WTC11 (cell line): ENCODE measurements at regions not wholly inside any gene's neighbourhood (a gene's known extent, or its start where the extent isn't known, plus 50 kb on each side); places are given as distances from the start of the nearest gene placed in this dataset.

Source experiments
- ATAC-seq: fragments of 200-7000 bp; cut with Tn5 transposase; 2 replicates; pipeline ENCODE4 v1.10.0; 2021; ENCODE audit warnings: mild to moderate bottlenecking, moderate library complexity
- CTCF ChIA-PET: fragments of 300-600 bp; sonication (Branson Sonifier 250); formaldehyde crosslinking; loops from one replicate; lab custom pipeline; 2021; ENCODE audit warnings: antibody characterized with exemption; lab: Charles Lee
- POLR2A ChIA-PET: fragments of 350-600 bp; sonication (Branson Sonifier 250); formaldehyde crosslinking; loops from one replicate; lab custom pipeline; 2021; ENCODE audit warnings: antibody characterized with exemption; lab: Charles Lee
- DNase-seq: peaks from one replicate; pipeline ENCODE4 v3.0.0; 2021; ENCODE audit warnings: low spot score
- H3K27ac Mint-ChIP-seq: 2 replicates; pipeline ENCODE4 v1.8.0; 2021; ENCODE audit warnings: mixed read lengths
- H3K27me3 Mint-ChIP-seq: 2 replicates; pipeline ENCODE4 v1.8.0; 2021; ENCODE audit warnings: low read depth, mild to moderate bottlenecking, moderate library complexity, mixed read lengths
- H3K36me3 Mint-ChIP-seq: 2 replicates; pipeline ENCODE4 v1.8.0; 2021; ENCODE audit warnings: mixed read lengths
- H3K4me1 Mint-ChIP-seq: 2 replicates; pipeline ENCODE4 v1.8.0; 2022; ENCODE audit warnings: mixed read lengths
- H3K4me3 Mint-ChIP-seq: 2 replicates; pipeline ENCODE4 v1.8.0; 2021; ENCODE audit warnings: mild to moderate bottlenecking, moderate library complexity, mixed read lengths
- H3K9me3 Mint-ChIP-seq: 2 replicates; pipeline ENCODE4 v1.8.0; 2021; ENCODE audit warnings: mixed read lengths
- AR ChIP-seq: fragments of 250-450 bp; sonication (Bioruptor Pico); IDR thresholded peaks from 2 replicates; pipeline ENCODE4 v1.9.0; 2021; ENCODE audit warnings: mild to moderate bottlenecking
- CBFB ChIP-seq: sonication (generic); formaldehyde crosslinking; IDR thresholded peaks from 2 replicates; pipeline ENCODE4 v1.8.1; 2022; ENCODE audit warnings: mild to moderate bottlenecking, low read depth, missing genetic modification reagents
- E2F1 ChIP-seq: sonication (generic); formaldehyde crosslinking; IDR thresholded peaks from 2 replicates; pipeline ENCODE4 v1.8.0; 2022; ENCODE audit warnings: mild to moderate bottlenecking, missing genetic modification reagents
- EMX1 ChIP-seq: fragments of 250-450 bp; sonication (Bioruptor Pico); IDR thresholded peaks from 2 replicates; pipeline ENCODE4 v1.8.0; 2021; ENCODE audit warnings: mild to moderate bottlenecking
- ETV6 ChIP-seq: sonication (generic); formaldehyde crosslinking; IDR thresholded peaks from 2 replicates; pipeline ENCODE4 v1.8.1; 2022; ENCODE audit warnings: mild to moderate bottlenecking, missing genetic modification reagents
- FOXP1 ChIP-seq: sonication (generic); formaldehyde crosslinking; IDR thresholded peaks from 2 replicates; pipeline ENCODE4 v1.8.0; 2022; ENCODE audit warnings: missing genetic modification reagents, mild to moderate bottlenecking, moderate library complexity, borderline replicate concordance
- HMGXB4 ChIP-seq: sonication (generic); formaldehyde crosslinking; IDR thresholded peaks from 2 replicates; pipeline ENCODE4 v1.8.1; 2023; ENCODE audit warnings: mild to moderate bottlenecking, moderate library complexity, missing genetic modification reagents
- IRF1 ChIP-seq: sonication (generic); formaldehyde crosslinking; IDR thresholded peaks from 2 replicates; pipeline ENCODE4 v1.8.0; 2023; ENCODE audit warnings: missing genetic modification reagents
- IRF2 ChIP-seq: sonication (generic); formaldehyde crosslinking; IDR thresholded peaks from 2 replicates; pipeline ENCODE4 v1.8.0; 2022; ENCODE audit warnings: low read depth, missing genetic modification reagents, borderline replicate concordance
- JAZF1 ChIP-seq: fragments of 250-450 bp; sonication (Bioruptor Pico); IDR thresholded peaks from 2 replicates; pipeline ENCODE4 v1.9.0; 2021; ENCODE audit warnings: moderate library complexity, mild to moderate bottlenecking, inconsistent platforms
- KAT7 ChIP-seq: sonication (generic); formaldehyde crosslinking; IDR thresholded peaks from 2 replicates; pipeline ENCODE4 v1.8.1; 2023; ENCODE audit warnings: missing genetic modification reagents, mild to moderate bottlenecking, borderline replicate concordance
- MAX ChIP-seq: sonication (generic); formaldehyde crosslinking; IDR thresholded peaks from 2 replicates; pipeline ENCODE4 v1.8.0; 2022; ENCODE audit warnings: mild to moderate bottlenecking, missing genetic modification reagents
- MYBL2 ChIP-seq: sonication (generic); formaldehyde crosslinking; IDR thresholded peaks from 2 replicates; pipeline ENCODE4 v1.8.1; 2023; ENCODE audit warnings: mild to moderate bottlenecking, moderate library complexity, missing genetic modification reagents
- NR2C2 ChIP-seq: sonication (generic); formaldehyde crosslinking; IDR thresholded peaks from 2 replicates; pipeline ENCODE4 v1.8.0; 2022; ENCODE audit warnings: mild to moderate bottlenecking, missing genetic modification reagents
- OVOL2 ChIP-seq: fragments of 250-450 bp; sonication (Bioruptor Pico); IDR thresholded peaks from 2 replicates; pipeline ENCODE4 v1.9.0; 2021; ENCODE audit warnings: mild to moderate bottlenecking, borderline replicate concordance
- RELA ChIP-seq: sonication (generic); formaldehyde crosslinking; IDR thresholded peaks from 2 replicates; pipeline ENCODE4 v1.8.1; 2022; ENCODE audit warnings: missing genetic modification reagents, mild to moderate bottlenecking, borderline replicate concordance
- SMAD3 ChIP-seq: sonication (generic); formaldehyde crosslinking; IDR thresholded peaks from 2 replicates; pipeline ENCODE4 v1.8.0; 2022; ENCODE audit warnings: missing genetic modification reagents, mild to moderate bottlenecking, borderline replicate concordance
- SMAD4 ChIP-seq: sonication (generic); formaldehyde crosslinking; IDR thresholded peaks from 2 replicates; pipeline ENCODE4 v1.8.0; 2022; ENCODE audit warnings: mild to moderate bottlenecking, missing genetic modification reagents
- ZBTB43 ChIP-seq: sonication (generic); formaldehyde crosslinking; IDR thresholded peaks from 2 replicates; pipeline ENCODE4 v1.8.1; 2023; ENCODE audit warnings: mild to moderate bottlenecking, missing genetic modification reagents
- ZNF423 ChIP-seq: fragments of 250-450 bp; sonication (Bioruptor Pico); IDR thresholded peaks from 2 replicates; pipeline ENCODE4 v2.1.2; 2022; ENCODE audit warnings: mild to moderate bottlenecking, moderate library complexity
- ZNF532 ChIP-seq: fragments of 250-450 bp; sonication (Bioruptor Pico); IDR thresholded peaks from 2 replicates; pipeline ENCODE4 v1.9.0; 2021; ENCODE audit warnings: mild to moderate bottlenecking, borderline replicate concordance
- ZSCAN18 ChIP-seq: fragments of 250-450 bp; sonication (Bioruptor Pico); IDR thresholded peaks from 2 replicates; pipeline ENCODE4 v2.1.2; 2022; ENCODE audit warnings: mild to moderate bottlenecking, moderate library complexity

GRCh38 chr17:33753452-33753851 is 460.4 kb upstream of the ASIC2 start:
- Mint-ChIP-seq H3K36me3 (peaks cover 10% of the 10 kb centered on the region), H3K4me3 (no peak overlapping the region), H3K9me3 (peaks cover 27% of the 10 kb centered on the region), H3K27me3 (peaks cover 86% of the 10 kb centered on the region), H3K4me1 (peaks cover 38% of the 10 kb centered on the region), H3K27ac (no peak overlapping the region)
- TF ChIP-seq FOXP1 (CRISPR knock-in tag) (no peak), IRF1 (CRISPR knock-in tag) (no peak), OVOL2 (CRISPR knock-in tag) (no peak), EMX1 (no peak), ETV6 (CRISPR knock-in tag) (no peak), SMAD4 (CRISPR knock-in tag) (no peak), MAX (CRISPR knock-in tag) (no peak), ZNF532 (CRISPR knock-in tag) (no peak), CBFB (CRISPR knock-in tag) (no peak), MYBL2 (no peak), IRF2 (CRISPR knock-in tag) (no peak)
- no peak for ATAC-seq
- POLR2A ChIA-PET = no interaction called here
- no peak for DNase-seq
- CTCF ChIA-PET = interaction anchor here (1.0 kb wide), 1 partner anchor 119 kb away, joined by 3 read pairs; no protein-coding TSS in a partner anchor

- peaks cover 31% of the 10 kb centered on the region for H3K9me3 Mint-ChIP-seq
- no peak overlapping the region for H3K27ac Mint-ChIP-seq
- H3K27me3 Mint-ChIP-seq = peaks cover 62% of the 10 kb centered on the region
- ChIA-PET POLR2A (no interaction called here), CTCF (no interaction called here)
- H3K4me3 Mint-ChIP-seq = no peak overlapping the region
- DNase-seq (no peak), ATAC-seq (no peak)
- peaks cover 22% of the 10 kb centered on the region for H3K4me1 Mint-ChIP-seq
- H3K36me3 Mint-ChIP-seq = peaks cover 10% of the 10 kb centered on the region
- TF ChIP-seq E2F1 = no peak
- TF ChIP-seq HMGXB4 = no peak
- TF ChIP-seq SMAD3 (CRISPR knock-in tag) = no peak
- TF ChIP-seq ZSCAN18 = no peak
- TF ChIP-seq RELA (CRISPR knock-in tag) = no peak
- no peak for TF ChIP-seq ZNF423
- no peak for TF ChIP-seq ZBTB43
- TF ChIP-seq JAZF1 = no peak
- TF ChIP-seq KAT7 (CRISPR knock-in tag) = no peak
- TF ChIP-seq NR2C2 = no peak
- no peak for TF ChIP-seq AR (CRISPR knock-in tag)
These were observed 462.9 kb upstream of the ASIC2 start for GRCh38 chr17:33756021-33756420.
